Adrenal gland (tissue), 9 donors: ENCODE measurements at regions not wholly inside any gene's neighbourhood (a gene's known extent, or its start where the extent isn't known, plus 50 kb on each side); places are given as distances from the start of the nearest gene placed in this dataset.
"Not testable (repeated sequence)": the region's sequence is repeated elsewhere in the genome, so short reads cannot be mapped to it uniquely, and the experiment has no call there.

ENCODE experiments used
- DNase-seq, 7 donors: peaks; one replicate each; pipeline ENCODE4 v3.0.0-alpha.2; 2019 to 2020
- H3K27ac ChIP-seq, 5 donors: fragments of 200-600 bp; sonication (generic) in 4 of 5; 1 replicate in 3 of 5; 2 replicates in 2 of 5; pipeline versions ENCODE4 v1.5.1 to v1.8.0; 2016 to 2020; ENCODE audit warnings: mild to moderate bottlenecking in 1 of 5
- H3K27me3 ChIP-seq: fragments of 200-600 bp; 2 replicates; pipeline ENCODE4 v1.8.0; 2021
- H3K36me3 ChIP-seq, 2 donors: fragments of 200-600 bp; replicated peaks in 1 of 2; 1 replicate in 1 of 2; 2 replicates in 1 of 2; pipeline versions ENCODE4 v1.5.1 to v1.8.0; 2018 to 2022
- H3K4me1 ChIP-seq, 2 donors: fragments of 200-600 bp; replicated peaks in 1 of 2; 1 replicate in 1 of 2; 2 replicates in 1 of 2; pipeline versions ENCODE4 v1.5.1 to v1.8.0; 2018 to 2021
- H3K4me3 ChIP-seq, 4 donors: fragments of 200-600 bp; sonication (generic) in 3 of 4; one replicate each; pipeline ENCODE4 v1.5.1; 2016 to 2018
- H3K9me3 ChIP-seq, 3 donors: fragments of 200-600 bp; sonication (generic) in 1 of 3; replicated peaks in 1 of 3; 1 replicate in 2 of 3; 2 replicates in 1 of 3; pipeline versions ENCODE4 v1.5.1 to v1.8.0; 2016 to 2021
- POLR2A ChIP-seq, 2 donors: fragments of 450-650 bp; IDR thresholded peaks; one replicate each; pipeline ENCODE4 v1.6.1; 2017; ENCODE audit warnings: antibody characterized with exemption in 2 of 2, mild to moderate bottlenecking in 2 of 2, moderate library complexity in 1 of 2
- WGBS, 4 donors: extraction: QIAGEN DNeasy Blood & Tissue Kit in 2 of 4; methylation state at CpG; one replicate each; pipeline versions ENCODE4 v1.1.5 to v1.1.7; 2013 to 2017; 5-methylcytosine and 5-hydroxymethylcytosine counted together
- intact Hi-C, 2 donors: fragments of 100-400 bp; cut with DNase I; formaldehyde crosslinking; loops; one replicate each; pipeline versions ENCODE4 v1.14.1 to v1.15.0; 2022 to 2023
- TF ChIP-seq, protein P1 (sequence below), 6 experiments: fragments of 450-650 bp in 4 of 6; fragments of 200-600 bp in 2 of 6; sonication (generic) in 1 of 6; IDR thresholded peaks; 1 replicate in 5 of 6; 2 replicates in 1 of 6; pipeline versions ENCODE4 v1.5.1 to v1.8.0; 2016 to 2021; ENCODE audit warnings: antibody characterized with exemption in 6 of 6, mild to moderate bottlenecking in 2 of 6, moderate library complexity in 1 of 6
- donor health status: healthy with polysubstance abuse.
- donor health status: Bipolar disorder and iron deficiency.
- donor health status: DM: yes; HTN: yes; CAD: no.
- donor health status: DM: no; HTN: no; CAD: no.
- donor health status: DM: no; HTN: no; CAD: no.

DNA sequence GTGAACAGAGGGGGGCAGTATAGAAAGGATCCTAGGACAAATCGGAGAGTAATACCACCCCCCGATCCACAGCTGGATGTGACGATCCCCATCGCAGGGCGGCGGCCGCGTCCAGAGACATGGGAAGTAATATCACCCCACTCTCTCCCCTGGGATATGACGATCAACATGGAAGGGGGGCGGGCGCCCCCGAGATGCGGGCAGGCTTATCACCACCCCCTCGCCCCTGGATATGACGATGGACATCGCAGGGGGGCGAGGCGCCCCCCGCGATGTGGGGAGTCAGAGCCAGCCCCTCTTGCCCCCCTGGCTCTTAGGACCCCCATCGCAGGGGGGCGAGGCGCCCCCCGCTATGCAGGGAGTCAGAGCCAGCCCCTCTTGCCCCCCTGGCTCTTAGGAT lies 120.4 kb upstream of the OSBPL11 start:
- Histone ChIP-seq H3K9me3 (no peaks in the 10 kb centered on the region), H3K27me3 (no peaks in the 10 kb centered on the region), H3K36me3 (no peaks in the 10 kb centered on the region), H3K4me3 (no peak overlapping the region), H3K27ac (no peak overlapping the region), H3K4me1 (no peaks in the 10 kb centered on the region)
- TF ChIP-seq POLR2A (IDR thresholded peaks at IDR 0.05): no peak
- TF ChIP-seq, protein P1, sequence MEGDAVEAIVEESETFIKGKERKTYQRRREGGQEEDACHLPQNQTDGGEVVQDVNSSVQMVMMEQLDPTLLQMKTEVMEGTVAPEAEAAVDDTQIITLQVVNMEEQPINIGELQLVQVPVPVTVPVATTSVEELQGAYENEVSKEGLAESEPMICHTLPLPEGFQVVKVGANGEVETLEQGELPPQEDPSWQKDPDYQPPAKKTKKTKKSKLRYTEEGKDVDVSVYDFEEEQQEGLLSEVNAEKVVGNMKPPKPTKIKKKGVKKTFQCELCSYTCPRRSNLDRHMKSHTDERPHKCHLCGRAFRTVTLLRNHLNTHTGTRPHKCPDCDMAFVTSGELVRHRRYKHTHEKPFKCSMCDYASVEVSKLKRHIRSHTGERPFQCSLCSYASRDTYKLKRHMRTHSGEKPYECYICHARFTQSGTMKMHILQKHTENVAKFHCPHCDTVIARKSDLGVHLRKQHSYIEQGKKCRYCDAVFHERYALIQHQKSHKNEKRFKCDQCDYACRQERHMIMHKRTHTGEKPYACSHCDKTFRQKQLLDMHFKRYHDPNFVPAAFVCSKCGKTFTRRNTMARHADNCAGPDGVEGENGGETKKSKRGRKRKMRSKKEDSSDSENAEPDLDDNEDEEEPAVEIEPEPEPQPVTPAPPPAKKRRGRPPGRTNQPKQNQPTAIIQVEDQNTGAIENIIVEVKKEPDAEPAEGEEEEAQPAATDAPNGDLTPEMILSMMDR (IDR thresholded peaks at IDR 0.05): no peak
- intact Hi-C loops: no loop called here
- 90 to 95% (median 91%) methylated on average over 8 to 24 of the region's 24 CpGs for WGBS, 4 donors
- no peak for DNase-seq

DNA sequence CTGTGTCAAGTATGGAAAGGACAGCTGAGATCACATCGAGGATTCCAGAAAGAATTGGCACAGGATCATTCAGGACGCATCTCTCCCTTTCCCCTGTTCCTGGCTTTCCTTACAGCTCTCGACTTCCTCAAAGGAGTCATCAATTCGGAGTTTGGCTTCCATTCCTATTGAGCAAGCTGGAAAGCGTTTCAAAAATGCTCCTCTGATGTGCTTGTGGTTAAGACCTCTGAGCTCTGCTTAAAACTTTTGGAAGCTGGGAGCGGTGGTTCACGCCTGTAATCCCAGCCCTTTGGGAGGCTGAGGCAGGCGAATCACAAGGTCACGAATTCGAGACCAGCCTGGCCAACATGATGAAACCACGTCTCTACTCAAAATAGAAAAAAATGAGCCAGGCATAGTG lies 136.9 kb upstream of the OSBPL11 start:
- H3K36me3 ChIP-seq, H3K4me3 ChIP-seq, H3K9me3 ChIP-seq, intact Hi-C loops, H3K4me1 ChIP-seq, DNase-seq, H3K27ac ChIP-seq, H3K27me3 ChIP-seq: not testable (repeated sequence)
- 57 to 68% (median 63%) methylated on average over 11 of the region's 11 CpGs for WGBS, 4 donors

GRCh38 chr3:125741991-125742718 lies 146.9 kb upstream of the OSBPL11 start:
- H3K4me3 ChIP-seq, H3K4me1 ChIP-seq, H3K27ac ChIP-seq, H3K27me3 ChIP-seq, intact Hi-C loops, H3K36me3 ChIP-seq, H3K9me3 ChIP-seq, DNase-seq: not testable (repeated sequence)
- 72 to 87% (median 85%) methylated on average over 10 to 11 of the region's 11 CpGs for WGBS, 4 donors

DNA sequence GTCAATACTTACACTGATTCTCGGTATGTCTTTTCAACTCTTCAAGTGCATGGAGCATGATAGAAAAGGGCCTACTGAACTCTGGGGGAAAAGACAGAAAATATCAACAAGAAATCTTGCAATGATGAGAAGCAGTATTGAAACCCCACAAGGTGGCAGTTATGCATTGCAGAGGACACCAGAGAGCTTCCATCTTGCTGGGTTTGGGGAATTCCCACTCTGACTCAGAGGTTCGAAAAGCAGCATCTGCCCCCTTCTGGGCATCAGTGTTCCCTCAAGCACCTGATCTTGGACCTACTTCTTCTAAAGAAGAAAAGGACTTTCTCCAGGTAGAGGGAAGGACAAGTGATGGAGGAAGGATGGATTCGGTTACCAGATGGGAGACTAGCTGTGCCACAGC lies 147.5 kb upstream of the OSBPL11 start:
- 56 to 69% (median 66%) methylated on average over 2 to 3 of the region's 3 CpGs for WGBS, 4 donors
- H3K4me1 ChIP-seq, H3K9me3 ChIP-seq, H3K4me3 ChIP-seq, H3K27me3 ChIP-seq, H3K36me3 ChIP-seq, H3K27ac ChIP-seq, intact Hi-C loops: not testable (repeated sequence)
- DNase-seq: peak in 4 of 7 donors; percentile 18 to 44 (median 34)

DNA sequence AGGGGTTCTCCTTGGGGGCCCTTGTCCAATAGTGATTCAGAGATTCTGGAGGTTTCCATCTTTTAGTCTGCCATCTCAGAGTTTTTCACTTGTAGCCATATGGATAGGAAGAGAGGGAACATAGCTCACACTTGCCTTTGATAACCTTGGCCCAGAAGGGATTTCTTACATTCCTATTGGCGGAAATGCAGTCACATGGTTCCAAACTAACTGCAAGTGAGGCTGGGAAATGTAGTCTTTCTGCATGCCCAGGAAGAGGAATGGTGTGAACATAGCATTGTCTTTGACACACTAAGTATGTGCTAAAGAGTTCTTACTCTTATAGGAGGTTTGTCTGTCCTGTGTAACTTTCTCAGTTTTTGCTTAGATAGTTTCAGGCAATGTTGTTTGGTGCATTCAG lies 161.8 kb upstream of the OSBPL11 start:
- H3K9me3 ChIP-seq, intact Hi-C loops, DNase-seq, H3K4me1 ChIP-seq, H3K4me3 ChIP-seq, H3K27me3 ChIP-seq, H3K36me3 ChIP-seq, H3K27ac ChIP-seq: not testable (repeated sequence)
- WGBS, 4 donors: 50 to 92% (median 77%) methylated on average over 1 of the region's 1 CpG

DNA sequence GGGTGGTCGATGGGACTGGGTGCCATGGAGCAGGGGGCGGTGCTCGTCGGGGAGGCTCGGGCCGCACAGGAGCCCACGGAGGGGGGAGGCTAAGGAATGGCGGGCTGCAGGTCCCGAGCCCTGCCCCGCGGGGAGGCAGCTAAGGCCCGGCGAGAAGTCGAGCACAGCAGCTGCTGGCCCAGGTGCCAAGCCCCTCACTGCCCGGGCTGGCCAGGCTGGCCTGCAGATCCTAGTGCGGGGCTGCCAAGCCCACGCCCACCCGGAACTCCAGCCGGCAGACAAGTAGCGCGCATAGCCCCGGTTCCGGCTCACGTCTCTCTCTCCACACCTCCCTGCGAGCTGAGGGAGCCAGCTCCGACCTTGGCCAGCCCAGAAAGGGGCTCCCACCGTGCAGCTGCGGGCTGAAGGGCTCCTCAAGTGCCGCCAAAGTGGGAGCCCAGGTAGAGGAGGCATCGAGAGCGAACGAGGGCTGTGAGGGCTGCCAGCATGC lies 163.4 kb upstream of the OSBPL11 start:
- H3K9me3 ChIP-seq, DNase-seq, H3K36me3 ChIP-seq, H3K4me1 ChIP-seq, H3K4me3 ChIP-seq, H3K27me3 ChIP-seq, H3K27ac ChIP-seq, intact Hi-C loops: not testable (repeated sequence)
- WGBS, 4 donors: 77 to 92% (median 89%) methylated on average over 6 to 32 of the region's 32 CpGs

- H3K27me3 ChIP-seq, H3K27ac ChIP-seq, H3K4me3 ChIP-seq, H3K4me1 ChIP-seq, H3K9me3 ChIP-seq, H3K36me3 ChIP-seq, DNase-seq: not testable (repeated sequence)
- intact Hi-C loops: loop anchor here in 1 of 2 donors (10.0 kb wide), 1 partner anchor 152 kb away; no protein-coding TSS in a partner anchor
- WGBS, 4 donors: 70 to 94% (median 74%) methylated on average over 2 of the region's 2 CpGs
These were observed 167.3 kb upstream of the OSBPL11 start for GRCh38 chr3:125762601-125763000.
